ENCODE measurements at regions not wholly inside any gene's neighbourhood (a gene's known extent, or its start where the extent isn't known, plus 50 kb on each side); places are given as distances from the start of the nearest gene placed in this dataset.

DNA sequence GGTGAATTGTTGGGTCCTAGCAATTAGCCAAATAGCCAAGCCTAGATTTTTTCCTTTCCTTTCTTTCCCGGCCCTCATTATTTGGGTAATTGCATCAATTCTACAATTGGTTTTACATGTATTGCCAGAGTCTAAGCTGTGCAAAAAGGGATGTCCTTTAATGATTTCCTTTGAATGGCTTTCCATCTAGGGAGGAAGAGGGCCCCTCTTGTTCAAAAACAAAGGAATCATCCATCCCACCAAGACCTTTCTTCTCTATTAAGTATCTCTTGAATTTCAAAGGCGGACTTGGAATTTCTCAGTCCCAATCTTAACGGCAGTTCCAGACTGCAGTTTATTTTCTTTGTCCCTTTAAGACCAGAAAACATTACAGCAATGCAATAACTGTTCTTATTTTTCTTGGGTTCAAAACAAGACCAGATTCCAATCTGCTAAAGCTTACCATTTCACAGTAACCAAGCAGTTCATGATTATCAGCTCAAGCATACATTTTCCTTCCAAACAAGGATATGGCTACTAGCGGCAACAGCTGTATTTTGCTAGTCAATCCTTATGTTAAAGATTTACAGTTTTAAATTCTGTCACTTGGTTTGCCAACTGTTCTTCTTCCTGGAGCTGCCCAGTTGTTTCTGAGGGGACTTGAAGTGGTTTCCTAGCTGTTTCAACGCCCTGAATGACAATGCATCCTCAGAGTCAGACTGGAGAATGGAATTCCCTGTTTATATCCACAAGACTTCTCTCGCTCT, 91.4 kb upstream of the LRIG1 start:
- TF ChIP-seq SP1 (IDR thresholded peaks at IDR 0.05) (no peak), TARDBP (IDR thresholded peaks at IDR 0.05) (no peak), HDGF (IDR thresholded peaks at IDR 0.05; ENCODE audit: borderline replicate concordance) (no peak), FOXA1 (IDR thresholded peaks at IDR 0.05) (no peak)
